ENCODE measurements at regions not wholly inside any gene's neighbourhood (a gene's known extent, or its start where the extent isn't known, plus 50 kb on each side); places are given as distances from the start of the nearest gene placed in this dataset.

- DNase-seq: no peak
These were observed 134.9 kb upstream of the IQSEC1 start for GRCh38 chr3:13207975-13208705.

GRCh38 chr3:13207578-13207922 lies 134.3 kb upstream of the IQSEC1 start:
- DNase-seq: no peak

GRCh38 chr3:13206799-13207577 lies 133.8 kb upstream of the IQSEC1 start:
- no peak for DNase-seq

GRCh38 chr3:13205567-13206143 lies 132.4 kb upstream of the IQSEC1 start:
- no peak for DNase-seq

- DNase-seq: no peak
These were observed 130.9 kb upstream of the IQSEC1 start for GRCh38 chr3:13204177-13204581.

GRCh38 chr3:13203398-13204176 lies 130.4 kb upstream of the IQSEC1 start:
- DNase-seq: no peak

GRCh38 chr3:13202744-13203397 lies 129.6 kb upstream of the IQSEC1 start:
- no peak for DNase-seq

- DNase-seq: no peak
These were observed 128.6 kb upstream of the IQSEC1 start for GRCh38 chr3:13201851-13202250.

- DNase-seq: no peak
These were observed 127.7 kb upstream of the IQSEC1 start for GRCh38 chr3:13200946-13201345.

- no peak for DNase-seq
These were observed 127.2 kb upstream of the IQSEC1 start for GRCh38 chr3:13200465-13200864.

GRCh38 chr3:13199899-13200451 lies 126.7 kb upstream of the IQSEC1 start:
- DNase-seq: no peak

GRCh38 chr3:13199006-13199776 lies 126.0 kb upstream of the IQSEC1 start:
- no peak for DNase-seq

GRCh38 chr3:13198264-13198879 lies 125.1 kb upstream of the IQSEC1 start:
- no peak for DNase-seq

GRCh38 chr3:13197795-13198194 lies 124.6 kb upstream of the IQSEC1 start:
- DNase-seq: no peak

- DNase-seq: no peak
These were observed 124.1 kb upstream of the IQSEC1 start for GRCh38 chr3:13197281-13197680.

- DNase-seq: no peak
These were observed 122.1 kb upstream of the IQSEC1 start for GRCh38 chr3:13195374-13195773.

- DNase-seq: no peak
These were observed 121.3 kb upstream of the IQSEC1 start for GRCh38 chr3:13194285-13195209.

- no peak for DNase-seq
These were observed 120.4 kb upstream of the IQSEC1 start for GRCh38 chr3:13193320-13194284.

All from CD4-positive, alpha-beta T cell treated with Interleukin-6 for 4 hours (primary cell).